A673 (cell line): ENCODE measurements at regions not wholly inside any gene's neighbourhood (a gene's known extent, or its start where the extent isn't known, plus 50 kb on each side); places are given as distances from the start of the nearest gene placed in this dataset.

Experiments used
- BruUV-seq: library from RNA; stranded (reverse); fragments of 400-500 nt; replicated peaks from 2 replicates; lab custom pipeline; 2021; lab: Mats Ljungman, UMichigan
- CTCF ChIA-PET: fragments of 300-600 bp; sonication (Branson Sonifier 250); formaldehyde crosslinking; loops from one replicate; lab custom pipeline; 2022; ENCODE audit warnings: antibody characterized with exemption; lab: Charles Lee
- POLR2A ChIA-PET: fragments of 300-600 bp; sonication (Branson Sonifier 250); formaldehyde crosslinking; loops from one replicate; lab custom pipeline; 2022; ENCODE audit warnings: antibody characterized with exemption; ENCODE audit not compliant: low non-redundant PET; lab: Charles Lee
- DNase-seq: peaks from one replicate; pipeline ENCODE4 v3.0.0-alpha.2; 2015; ENCODE audit warnings: low spot score
- H3K27ac ChIP-seq: fragments of 200-600 bp; sonication (generic); 2 replicates; pipeline ENCODE4 v1.5.1; 2016; ENCODE audit warnings: mixed run types, low read depth, mild to moderate bottlenecking, mixed read lengths, antibody characterized with exemption, low read length; ENCODE audit not compliant: poor library complexity, severe bottlenecking
- H3K27me3 ChIP-seq: fragments of 200-600 bp; sonication (generic); replicated peaks from 2 replicates; pipeline ENCODE4 v1.6.1; 2017; ENCODE audit warnings: mixed run types, low read depth, mild to moderate bottlenecking, mixed read lengths, antibody characterized with exemption, low read length; ENCODE audit not compliant: insufficient read depth, poor library complexity
- H3K36me3 ChIP-seq: fragments of 200-600 bp; sonication (generic); 2 replicates; pipeline ENCODE4 v1.6.1; 2016; ENCODE audit warnings: mixed run types, mild to moderate bottlenecking, mixed read lengths, antibody characterized with exemption, low read length; ENCODE audit not compliant: insufficient read depth, poor library complexity, severe bottlenecking
- H3K4me1 ChIP-seq: fragments of 200-600 bp; sonication (generic); 2 replicates; pipeline ENCODE4 v1.6.1; 2017; ENCODE audit warnings: mixed run types, mild to moderate bottlenecking, mixed read lengths, antibody characterized with exemption, low read length; ENCODE audit not compliant: insufficient read depth, poor library complexity, severe bottlenecking
- H3K4me3 ChIP-seq: fragments of 200-600 bp; sonication (generic); 2 replicates; pipeline ENCODE4 v1.5.1; 2016; ENCODE audit warnings: low read depth, mixed run types, mild to moderate bottlenecking, mixed read lengths, low read length; ENCODE audit not compliant: poor library complexity, severe bottlenecking
- H3K9me3 ChIP-seq: fragments of 200-600 bp; sonication (generic); 2 replicates; pipeline ENCODE4 v1.6.1; 2016; ENCODE audit warnings: mixed run types, low read depth, mild to moderate bottlenecking, mixed read lengths, antibody characterized with exemption, low read length; ENCODE audit not compliant: poor library complexity, severe bottlenecking
- CTCF ChIP-seq: fragments of 300-800, 200-600 bp; sonication (generic); conservative IDR thresholded peaks from 2 replicates; pipeline ENCODE4 v1.5.1; 2017; ENCODE audit warnings: low read depth, mild to moderate bottlenecking, antibody characterized with exemption, low read length, moderate library complexity, mixed read lengths
- EZH2 ChIP-seq: fragments of 200-600 bp; sonication (generic); IDR thresholded peaks from 2 replicates; pipeline ENCODE4 v1.6.1; 2017; ENCODE audit warnings: borderline replicate concordance, low read depth, mild to moderate bottlenecking, mixed read lengths, antibody characterized with exemption, low read length; ENCODE audit not compliant: poor library complexity, severe bottlenecking
- intact Hi-C: fragments of 100-400 bp; cut with micrococcal nuclease; formaldehyde crosslinking; loops from one replicate; pipeline ENCODE4 v1.10.0; 2022; ENCODE audit not compliant: unreplicated experiment

GRCh38 chr6:137711972-137712371 is 155.1 kb upstream of the TNFAIP3 start:
- ChIA-PET POLR2A (no interaction called here), CTCF (no interaction called here)
- no peaks in the 10 kb centered on the region for H3K4me1 ChIP-seq
- DNase-seq: no peak
- H3K9me3 ChIP-seq: no peaks in the 10 kb centered on the region
- no TSS peak for BruUV-seq
- H3K4me3 ChIP-seq: no peak overlapping the region
- TF ChIP-seq CTCF: no peak
- no peak for TF ChIP-seq EZH2
- peaks cover 12% of the 10 kb centered on the region for H3K27me3 ChIP-seq
- intact Hi-C loops: no loop called here
- no peaks in the 10 kb centered on the region for H3K36me3 ChIP-seq
- H3K27ac ChIP-seq: no peak overlapping the region

DNA sequence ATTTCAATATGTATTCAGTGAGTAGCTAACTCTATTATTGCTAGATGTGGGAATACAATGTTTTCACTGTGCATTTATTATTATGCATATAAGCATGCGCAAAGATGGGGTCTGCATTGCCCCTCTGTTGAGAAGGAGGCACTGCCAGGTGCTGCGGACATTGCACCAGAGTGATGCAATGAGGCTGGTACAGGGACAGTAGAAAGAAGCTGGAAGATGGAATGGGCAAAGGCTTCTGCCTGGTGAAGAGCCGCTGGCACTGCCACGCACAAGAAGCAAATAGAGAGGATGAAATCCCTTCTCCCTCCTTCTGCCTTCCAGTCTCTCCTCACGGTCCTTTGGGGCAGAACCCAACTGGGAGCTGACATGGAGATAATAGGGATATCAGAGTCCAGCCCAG is 154.5 kb upstream of the TNFAIP3 start:
- H3K36me3 ChIP-seq: no peaks in the 10 kb centered on the region
- H3K9me3 ChIP-seq: no peaks in the 10 kb centered on the region
- DNase-seq: no peak
- no peak overlapping the region for H3K27ac ChIP-seq
- no peaks in the 10 kb centered on the region for H3K4me1 ChIP-seq
- no peak overlapping the region for H3K4me3 ChIP-seq
- intact Hi-C loops: no loop called here
- H3K27me3 ChIP-seq: peaks cover 12% of the 10 kb centered on the region
- no peak for TF ChIP-seq EZH2
- no peak for TF ChIP-seq CTCF
- POLR2A ChIA-PET: no interaction called here
- no TSS peak for BruUV-seq
- CTCF ChIA-PET: interaction anchor here (0.5 kb wide), 1 partner anchor 64 kb away, joined by 3 read pairs; no protein-coding TSS in a partner anchor

- intact Hi-C loops: no loop called here
- DNase-seq: no peak
- CTCF ChIA-PET: interaction anchor here (0.5 kb wide), 1 partner anchor 289 kb away, joined by 3 read pairs; no protein-coding TSS in a partner anchor
Observed at GRCh38 chr6:137715589-137716045, 151.4 kb upstream of the TNFAIP3 start.

More at GRCh38 chr6:137715589-137716045, 151.4 kb upstream of the TNFAIP3 start:
- POLR2A ChIA-PET: no interaction called here
- BruUV-seq: no TSS peak
- Histone ChIP-seq H3K27ac (no peak overlapping the region), H3K36me3 (no peaks in the 10 kb centered on the region), H3K4me3 (no peak overlapping the region), H3K4me1 (no peaks in the 10 kb centered on the region), H3K27me3 (peaks cover 12% of the 10 kb centered on the region), H3K9me3 (no peaks in the 10 kb centered on the region)
- TF ChIP-seq CTCF (no peak), EZH2 (no peak)
